Natural killer cell (primary cell): ENCODE measurements at regions not wholly inside any gene's neighbourhood (a gene's known extent, or its start where the extent isn't known, plus 50 kb on each side); places are given as distances from the start of the nearest gene placed in this dataset.

Experiments used
- ATAC-seq, 3 donors: fragments of 150-1000 bp in 2 of 3; fragments of 200-7000 bp in 1 of 3; cut with Tn5 transposase; 1 replicate in 1 of 3; 2 replicates in 2 of 3; pipeline ENCODE4 v1.10.0; 2021; ENCODE audit warnings: mild to moderate bottlenecking in 2 of 3, moderate library complexity in 2 of 3
- DNase-seq, 2 donors: peaks; one replicate each; pipeline versions ENCODE4 v3.0.0 to v3.0.0-alpha.2; 2013 to 2021; ENCODE audit warnings: mixed read lengths in 1 of 2
- H3K27ac ChIP-seq: one replicate; pipeline ENCODE4 v1.5.1; 2013; ENCODE audit warnings: mild to moderate bottlenecking, low read length
- H3K27me3 ChIP-seq: one replicate; pipeline ENCODE4 v1.6.1; 2013; ENCODE audit warnings: low read length; ENCODE audit not compliant: control insufficient read depth, insufficient read depth
- H3K36me3 ChIP-seq: one replicate; pipeline ENCODE4 v1.6.1; 2013; ENCODE audit warnings: low read length; ENCODE audit not compliant: control insufficient read depth, insufficient read depth
- H3K4me1 ChIP-seq: one replicate; pipeline ENCODE4 v1.6.1; 2013; ENCODE audit warnings: low read length; ENCODE audit not compliant: control insufficient read depth, insufficient read depth
- H3K4me3 ChIP-seq: one replicate; pipeline ENCODE4 v1.5.1; 2013; ENCODE audit warnings: low read length
- H3K9me3 ChIP-seq: one replicate; pipeline ENCODE4 v1.6.1; 2013; ENCODE audit warnings: low read length; ENCODE audit not compliant: control insufficient read depth, insufficient read depth
- H3K27ac Mint-ChIP-seq, 2 donors: one replicate each; pipeline ENCODE4 v1.8.0; 2022; ENCODE audit warnings: mild to moderate bottlenecking in 2 of 2, mixed read lengths in 2 of 2, moderate library complexity in 1 of 2
- H3K27me3 Mint-ChIP-seq, 2 donors: one replicate each; pipeline ENCODE4 v1.8.0; 2022; ENCODE audit warnings: low read depth in 2 of 2, mixed read lengths in 2 of 2
- H3K36me3 Mint-ChIP-seq: one replicate; pipeline ENCODE4 v1.8.0; 2022; ENCODE audit warnings: mixed read lengths
- H3K4me1 Mint-ChIP-seq, 2 donors: one replicate each; pipeline ENCODE4 v1.8.0; 2022; ENCODE audit warnings: mixed read lengths in 2 of 2
- H3K4me3 Mint-ChIP-seq: one replicate; pipeline ENCODE4 v1.8.0; 2022; ENCODE audit warnings: mild to moderate bottlenecking, moderate library complexity, mixed read lengths
- H3K9me3 Mint-ChIP-seq, 2 donors: one replicate each; pipeline ENCODE4 v1.8.0; 2022; ENCODE audit warnings: mixed read lengths in 2 of 2
- WGBS: methylation state at CpG from one replicate; pipeline ENCODE4 v1.1.7; 2013; ENCODE audit warnings: missing lambda C conversion rate; ENCODE audit not compliant: insufficient coverage; 5-methylcytosine and 5-hydroxymethylcytosine counted together
- intact Hi-C: fragments of 100-400 bp; cut with micrococcal nuclease; formaldehyde crosslinking; loops from one replicate; pipeline ENCODE4 v1.14.2; 2022
- TF ChIP-seq, protein P1 (sequence below): fragments of 200-600 bp; IDR thresholded peaks from one replicate; pipeline ENCODE4 v1.8.0; 2022; ENCODE audit warnings: antibody characterized with exemption

DNA sequence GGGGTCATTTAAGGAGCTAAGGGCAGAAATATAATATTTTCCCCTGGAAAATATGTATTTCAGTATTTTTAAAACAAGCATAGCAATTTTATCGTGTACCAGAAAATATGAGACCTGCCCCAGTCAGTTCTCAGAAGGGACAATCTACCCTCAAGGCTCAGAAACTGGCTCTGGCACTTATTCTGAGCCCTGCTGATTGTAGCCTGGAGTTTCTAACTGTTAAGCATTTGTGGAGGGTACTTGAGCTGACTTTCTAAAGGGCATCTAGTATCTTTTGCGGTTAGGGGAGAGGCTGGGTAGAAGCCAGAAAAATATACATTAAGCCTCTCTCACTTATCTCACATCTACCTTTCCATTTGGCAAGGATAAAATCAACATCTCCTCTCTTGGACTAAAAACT is 71.3 kb upstream of the FSHB start:
- ATAC-seq (no peak), DNase-seq (no peak)
- Histone ChIP-seq H3K4me1 (no peaks in the 10 kb centered on the region), H3K9me3 (no peaks in the 10 kb centered on the region), H3K27ac (no peak overlapping the region), H3K36me3 (no peaks in the 10 kb centered on the region), H3K4me3 (no peak overlapping the region), H3K27me3 (no peaks in the 10 kb centered on the region)
- Mint-ChIP-seq H3K9me3 (peaks cover 0 to 4% of the 10 kb centered on the region in 2 donors), H3K4me3 (no peak overlapping the region), H3K27me3 (peaks cover 5 to 54% of the 10 kb centered on the region in 2 donors), H3K4me1 (no peaks in the 10 kb centered on the region), H3K36me3 (peaks cover 5% of the 10 kb centered on the region), H3K27ac (no peak overlapping the region)
- TF ChIP-seq, protein P1, sequence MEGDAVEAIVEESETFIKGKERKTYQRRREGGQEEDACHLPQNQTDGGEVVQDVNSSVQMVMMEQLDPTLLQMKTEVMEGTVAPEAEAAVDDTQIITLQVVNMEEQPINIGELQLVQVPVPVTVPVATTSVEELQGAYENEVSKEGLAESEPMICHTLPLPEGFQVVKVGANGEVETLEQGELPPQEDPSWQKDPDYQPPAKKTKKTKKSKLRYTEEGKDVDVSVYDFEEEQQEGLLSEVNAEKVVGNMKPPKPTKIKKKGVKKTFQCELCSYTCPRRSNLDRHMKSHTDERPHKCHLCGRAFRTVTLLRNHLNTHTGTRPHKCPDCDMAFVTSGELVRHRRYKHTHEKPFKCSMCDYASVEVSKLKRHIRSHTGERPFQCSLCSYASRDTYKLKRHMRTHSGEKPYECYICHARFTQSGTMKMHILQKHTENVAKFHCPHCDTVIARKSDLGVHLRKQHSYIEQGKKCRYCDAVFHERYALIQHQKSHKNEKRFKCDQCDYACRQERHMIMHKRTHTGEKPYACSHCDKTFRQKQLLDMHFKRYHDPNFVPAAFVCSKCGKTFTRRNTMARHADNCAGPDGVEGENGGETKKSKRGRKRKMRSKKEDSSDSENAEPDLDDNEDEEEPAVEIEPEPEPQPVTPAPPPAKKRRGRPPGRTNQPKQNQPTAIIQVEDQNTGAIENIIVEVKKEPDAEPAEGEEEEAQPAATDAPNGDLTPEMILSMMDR, result no peak
- intact Hi-C loops, result no loop called here
- WGBS, result 100% methylated on average over 1 of the region's 2 CpGs

DNA sequence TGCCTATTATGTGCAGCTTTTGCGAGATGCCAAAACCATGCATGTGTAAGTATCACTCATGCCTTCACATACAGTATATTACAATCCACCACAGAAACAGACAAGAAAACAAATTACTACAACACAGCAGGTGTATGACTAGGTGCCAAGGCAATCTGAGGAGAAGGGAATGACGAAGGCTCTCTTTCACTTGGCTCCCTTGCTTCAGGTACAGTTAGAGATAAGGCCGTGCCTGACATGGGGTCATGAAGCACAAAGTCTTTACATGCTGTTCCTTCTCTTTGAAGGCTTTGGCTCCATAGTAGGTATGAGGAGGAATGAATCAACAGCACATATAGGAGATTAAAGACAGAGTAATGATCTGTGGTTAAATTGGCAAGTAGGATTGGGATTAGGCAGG is 65.2 kb upstream of the FSHB start:
- ATAC-seq, result no peak
- 89% methylated on average over 3 of the region's 3 CpGs for WGBS

DNA sequence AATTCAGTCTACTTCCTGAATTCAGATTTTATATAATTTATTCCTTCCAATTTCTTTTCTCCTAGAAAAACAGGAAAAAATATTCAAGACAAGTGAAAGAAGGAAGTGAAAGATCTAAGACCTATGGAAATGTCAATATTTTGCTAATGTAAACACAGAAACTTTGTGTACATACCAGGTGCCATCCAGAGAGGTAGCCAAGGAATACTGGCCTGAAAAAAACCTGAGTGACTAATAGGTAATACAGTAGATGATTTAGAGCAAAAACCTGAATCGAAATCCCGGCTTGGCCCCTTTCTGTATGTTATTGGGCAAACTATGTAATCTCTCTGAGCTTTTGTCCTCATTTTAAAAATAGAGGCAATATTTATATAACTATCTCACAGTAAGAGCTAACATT is 59.2 kb upstream of the FSHB start:
- ATAC-seq (no peak), DNase-seq (no peak)
- no peaks in the 10 kb centered on the region for H3K27me3 ChIP-seq
- intact Hi-C loops, result no loop called here
- H3K36me3 Mint-ChIP-seq, result no peaks in the 10 kb centered on the region
- H3K4me3 ChIP-seq, result no peak overlapping the region
- no peaks in the 10 kb centered on the region for H3K9me3 Mint-ChIP-seq
- TF ChIP-seq, protein P1, result no peak
- no peak overlapping the region for H3K4me3 Mint-ChIP-seq
- H3K9me3 ChIP-seq, result no peaks in the 10 kb centered on the region
- no peak overlapping the region for H3K27ac ChIP-seq
- no peaks in the 10 kb centered on the region for H3K4me1 ChIP-seq
- no peak overlapping the region for H3K27ac Mint-ChIP-seq
- no peaks in the 10 kb centered on the region for H3K4me1 Mint-ChIP-seq
- peaks cover 3 to 38% of the 10 kb centered on the region in 2 donors for H3K27me3 Mint-ChIP-seq
- 95% methylated on average over 2 of the region's 2 CpGs for WGBS
- no peaks in the 10 kb centered on the region for H3K36me3 ChIP-seq

More for the DNA sequence above, 65.2 kb upstream of the FSHB start:
- Mint-ChIP-seq H3K4me3 (no peak overlapping the region), H3K27ac (no peak overlapping the region), H3K4me1 (no peaks in the 10 kb centered on the region), H3K36me3 (peaks cover 5% of the 10 kb centered on the region), H3K9me3 (peaks cover 0 to 4% of the 10 kb centered on the region in 2 donors), H3K27me3 (peaks cover 9 to 24% of the 10 kb centered on the region in 2 donors)
- Histone ChIP-seq H3K36me3 (no peaks in the 10 kb centered on the region), H3K9me3 (no peaks in the 10 kb centered on the region), H3K27me3 (no peaks in the 10 kb centered on the region), H3K4me3 (no peak overlapping the region), H3K4me1 (no peaks in the 10 kb centered on the region), H3K27ac (no peak overlapping the region)
- TF ChIP-seq, protein P1, result no peak
- intact Hi-C loops, result no loop called here
- no peak for DNase-seq

DNA sequence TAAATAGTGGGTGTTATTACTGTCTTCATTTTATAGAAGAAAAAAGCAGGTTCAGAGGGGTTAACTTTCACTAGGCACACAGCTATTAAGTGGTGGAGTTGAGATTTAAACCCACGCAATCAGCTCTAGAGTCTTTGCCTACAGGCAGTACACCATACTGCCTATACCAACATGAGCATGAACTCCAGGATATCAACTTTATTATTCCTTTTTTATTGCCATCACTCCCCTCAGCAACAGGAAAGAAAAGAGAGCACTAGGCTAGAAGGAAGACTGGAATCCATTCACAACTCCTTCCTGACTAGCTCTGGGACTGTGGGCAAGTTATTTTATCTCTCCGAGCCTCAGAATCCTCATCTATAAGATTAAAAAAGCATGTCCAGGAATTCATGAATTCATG is 58.7 kb upstream of the FSHB start:
- Histone ChIP-seq H3K4me1 (no peaks in the 10 kb centered on the region), H3K4me3 (no peak overlapping the region), H3K9me3 (no peaks in the 10 kb centered on the region), H3K27me3 (no peaks in the 10 kb centered on the region), H3K27ac (no peak overlapping the region), H3K36me3 (no peaks in the 10 kb centered on the region)
- no CpG with 5 or more reads among the region's 2 CpGs for WGBS
- Mint-ChIP-seq H3K4me3 (no peak overlapping the region), H3K4me1 (no peaks in the 10 kb centered on the region), H3K27ac (no peak overlapping the region), H3K9me3 (no peaks in the 10 kb centered on the region), H3K36me3 (no peaks in the 10 kb centered on the region), H3K27me3 (peaks cover 3 to 38% of the 10 kb centered on the region in 2 donors)
- intact Hi-C loops, result no loop called here
- TF ChIP-seq, protein P1, result no peak
- ATAC-seq (no peak), DNase-seq (no peak)
